Spinal cord (tissue), 9 donors: ENCODE measurements at regions not wholly inside any gene's neighbourhood (a gene's known extent, or its start where the extent isn't known, plus 50 kb on each side); places are given as distances from the start of the nearest gene placed in this dataset.
A peak's percentile ranks its signal among the peaks of the same experiment; 100 is the strongest.

ENCODE experiments used
- DNase-seq, 6 donors: peaks; one replicate each; pipeline versions ENCODE4 v3.0.0 to v3.0.0-alpha.2; 2013 to 2015; ENCODE audit warnings: low spot score in 6 of 6, low read depth in 4 of 6
- H3K27ac ChIP-seq: one replicate; pipeline ENCODE4 v1.5.1; 2013; ENCODE audit warnings: low read depth, low read length, control low read depth
- H3K27me3 ChIP-seq: one replicate; pipeline ENCODE4 v1.6.1; 2013; ENCODE audit warnings: low read length; ENCODE audit not compliant: control insufficient read depth, insufficient read depth
- H3K36me3 ChIP-seq: one replicate; pipeline ENCODE4 v1.6.1; 2013; ENCODE audit warnings: low read length; ENCODE audit not compliant: control insufficient read depth, insufficient read depth
- H3K4me1 ChIP-seq: one replicate; pipeline ENCODE4 v1.6.1; 2013; ENCODE audit warnings: low read length; ENCODE audit not compliant: control insufficient read depth, insufficient read depth
- H3K4me3 ChIP-seq: one replicate; pipeline ENCODE4 v1.5.1; 2013; ENCODE audit warnings: low read depth, low read length, control low read depth
- H3K9me3 ChIP-seq: one replicate; pipeline ENCODE4 v1.6.1; 2013; ENCODE audit warnings: low read length; ENCODE audit not compliant: control insufficient read depth, insufficient read depth
- WGBS: methylation state at CpG from one replicate; pipeline ENCODE4 v1.1.5; 2013; ENCODE audit warnings: missing lambda C conversion rate; ENCODE audit not compliant: insufficient coverage; 5-methylcytosine and 5-hydroxymethylcytosine counted together
- donor health status: healthy.

GRCh38 chr5:141740885-141741284 is 58.9 kb upstream of the ARAP3 start:
- peaks cover 29% of the 10 kb centered on the region for H3K4me1 ChIP-seq
- H3K27ac ChIP-seq = no peak overlapping the region
- no peak overlapping the region for H3K4me3 ChIP-seq
- WGBS = 53% methylated on average over 5 of the region's 6 CpGs
- H3K27me3 ChIP-seq = no peaks in the 10 kb centered on the region
- H3K9me3 ChIP-seq = no peaks in the 10 kb centered on the region
- no peak for DNase-seq
- H3K36me3 ChIP-seq = no peaks in the 10 kb centered on the region

- Histone ChIP-seq H3K4me1 (peaks cover 15% of the 10 kb centered on the region), H3K9me3 (no peaks in the 10 kb centered on the region), H3K4me3 (no peak overlapping the region), H3K27me3 (no peaks in the 10 kb centered on the region), H3K27ac (no peak overlapping the region), H3K36me3 (no peaks in the 10 kb centered on the region)
- no peak for DNase-seq
- WGBS = no CpG with 5 or more reads among the region's 4 CpGs
Observed at GRCh38 chr5:141737535-141737934, 55.5 kb upstream of the ARAP3 start.

- H3K27ac ChIP-seq = no peak overlapping the region
- no CpG with 5 or more reads among the region's 1 CpG for WGBS
- H3K9me3 ChIP-seq = no peaks in the 10 kb centered on the region
- H3K4me3 ChIP-seq = no peak overlapping the region
- DNase-seq = no peak
- H3K4me1 ChIP-seq = peaks cover 6% of the 10 kb centered on the region
- H3K27me3 ChIP-seq = no peaks in the 10 kb centered on the region
- no peaks in the 10 kb centered on the region for H3K36me3 ChIP-seq
Observed at GRCh38 chr5:141735823-141736222, 53.8 kb upstream of the ARAP3 start.

GRCh38 chr5:141734501-141735229 is 52.6 kb upstream of the ARAP3 start:
- Histone ChIP-seq H3K36me3 (no peaks in the 10 kb centered on the region), H3K9me3 (no peaks in the 10 kb centered on the region), H3K4me3 (no peak overlapping the region), H3K27ac (no peak overlapping the region), H3K27me3 (no peaks in the 10 kb centered on the region), H3K4me1 (peaks cover 14% of the 10 kb centered on the region)
- WGBS = 61% methylated on average over 3 of the region's 4 CpGs
- DNase-seq = peak in 2 of 6 donors; percentile 51 to 68

GRCh38 chr5:141733198-141733597 is 51.2 kb upstream of the ARAP3 start:
- Histone ChIP-seq H3K36me3 (no peaks in the 10 kb centered on the region), H3K27ac (no peak overlapping the region), H3K4me1 (peaks cover 18% of the 10 kb centered on the region), H3K27me3 (no peaks in the 10 kb centered on the region), H3K9me3 (no peaks in the 10 kb centered on the region), H3K4me3 (no peak overlapping the region)
- WGBS = 66% methylated on average over 2 of the region's 2 CpGs
- no peak for DNase-seq

- Histone ChIP-seq H3K4me3 (no peak overlapping the region), H3K27ac (no peak overlapping the region), H3K9me3 (no peaks in the 10 kb centered on the region), H3K36me3 (no peaks in the 10 kb centered on the region), H3K27me3 (no peaks in the 10 kb centered on the region), H3K4me1 (peaks cover 18% of the 10 kb centered on the region)
- DNase-seq = no peak
Observed at GRCh38 chr5:141732417-141732816, 50.4 kb upstream of the ARAP3 start.
